GM12892 (cell line): ENCODE measurements at regions not wholly inside any gene's neighbourhood (a gene's known extent, or its start where the extent isn't known, plus 50 kb on each side); places are given as distances from the start of the nearest gene placed in this dataset.

Source experiments
- POLR2A ChIP-seq: IDR thresholded peaks from 2 replicates; pipeline ENCODE4 v1.6.1; 2011; ENCODE audit warnings: low read depth, low read length, control low read depth
- POLR2AphosphoS5 ChIP-seq: IDR thresholded peaks from 2 replicates; pipeline ENCODE4 v1.6.1; 2011; ENCODE audit warnings: low read depth, low read length, control low read depth

DNA sequence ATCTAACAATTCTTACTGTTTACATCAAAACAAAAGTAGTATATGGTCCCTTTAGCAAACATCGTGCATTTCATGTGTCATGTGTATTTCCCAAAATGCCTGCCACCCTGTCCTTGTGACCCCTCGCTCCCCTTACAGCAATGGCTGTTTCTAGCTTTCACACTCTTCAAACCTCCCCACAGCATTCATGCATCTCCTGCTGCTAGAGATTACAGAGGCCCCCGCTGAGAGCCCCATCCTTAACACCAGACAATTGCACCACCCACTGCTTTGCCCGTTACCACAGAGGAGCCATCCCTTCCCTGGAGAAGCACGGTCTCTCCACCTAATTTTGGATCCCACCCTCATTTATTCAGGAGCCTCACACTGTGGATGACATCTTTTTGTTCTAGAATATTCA lies 149.7 kb upstream of the IRX4 start:
- no peak for TF ChIP-seq POLR2A
- TF ChIP-seq POLR2AphosphoS5 = no peak
